Left lobe of liver (tissue), 2 donors: ENCODE measurements at regions not wholly inside any gene's neighbourhood (a gene's known extent, or its start where the extent isn't known, plus 50 kb on each side); places are given as distances from the start of the nearest gene placed in this dataset.

Experiments
- ATAC-seq: fragments of 200-7000 bp; cut with Tn5 transposase; one replicate; pipeline ENCODE4 v1.9.1; 2020; ENCODE audit warnings: mild to moderate bottlenecking, moderate library complexity
- DNase-seq: peaks from one replicate; pipeline ENCODE4 v3.0.0-alpha.2; 2020; ENCODE audit warnings: low spot score
- donor health status: DM: no; HTN: no; CAD: no; lungs with moderate emphysema.
- donor health status: DM: no; HTN: yes; CAD: no.

GRCh38 chr7:36002900-36003299 lies 150.2 kb upstream of the EEPD1 start:
- DNase-seq: no peak
- ATAC-seq: no peak

DNA sequence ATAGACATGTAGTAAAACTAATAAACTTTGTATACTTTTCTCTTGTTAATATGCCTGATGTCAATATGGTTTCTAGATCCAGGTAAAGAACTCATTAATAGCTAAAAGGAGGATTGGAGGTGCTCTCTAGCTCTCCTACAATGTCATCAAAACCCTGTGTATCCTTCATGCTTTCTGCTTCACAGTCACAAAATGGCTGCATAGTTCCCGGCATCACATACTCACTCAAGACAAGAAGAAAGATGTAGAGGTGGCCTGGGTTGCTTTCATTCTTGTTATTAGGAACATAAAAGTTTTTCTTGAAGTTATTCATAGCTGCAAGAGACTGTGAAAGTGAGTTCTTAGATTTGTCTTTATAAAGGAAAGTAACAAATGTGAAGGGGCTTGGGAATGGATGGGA lies 149.7 kb upstream of the EEPD1 start:
- ATAC-seq: no peak
- no peak for DNase-seq

DNA sequence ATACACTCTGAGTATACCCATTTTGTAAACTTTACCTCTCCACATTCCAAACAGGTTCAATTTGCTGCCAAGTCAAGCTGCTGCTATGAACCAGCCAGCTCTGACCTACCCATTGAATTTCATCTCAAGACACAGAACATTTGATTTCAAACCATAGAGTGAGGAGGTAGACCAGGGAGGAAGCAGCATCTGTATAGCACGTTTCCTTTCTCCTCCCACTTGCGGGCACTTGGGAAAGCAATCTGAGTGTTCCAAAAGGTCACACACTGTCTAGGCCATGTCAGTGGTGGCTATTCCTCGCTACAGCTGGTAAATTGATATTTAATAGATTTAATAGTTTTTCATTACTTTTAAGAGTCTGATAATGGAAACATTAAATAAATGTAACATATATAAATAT lies 147.8 kb upstream of the EEPD1 start:
- no peak for DNase-seq
- no peak for ATAC-seq

DNA sequence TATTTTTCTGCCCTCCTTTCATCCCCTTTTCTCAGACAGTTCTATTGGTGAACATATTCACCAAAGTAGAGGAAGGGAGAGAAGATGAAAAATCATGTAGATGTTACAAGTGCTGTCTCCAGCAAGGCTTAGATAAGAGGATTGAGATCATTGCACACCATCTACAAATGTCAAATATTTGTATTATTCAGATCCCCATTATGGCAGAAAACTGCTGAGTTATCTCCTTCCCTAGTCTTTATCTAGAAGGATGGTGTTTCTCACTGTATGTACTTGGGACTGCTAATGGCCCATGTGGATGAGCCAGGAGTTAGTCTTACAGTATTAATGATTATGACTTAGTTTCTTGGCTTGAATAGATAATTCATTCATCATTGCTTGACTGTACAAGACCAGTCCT lies 147.2 kb upstream of the EEPD1 start:
- ATAC-seq: no peak
- DNase-seq: no peak

GRCh38 chr7:36006636-36007229 lies 146.3 kb upstream of the EEPD1 start:
- no peak for DNase-seq
- ATAC-seq: no peak

GRCh38 chr7:36010656-36011587 lies 142.1 kb upstream of the EEPD1 start:
- DNase-seq (no peak), ATAC-seq (no peak)

DNA sequence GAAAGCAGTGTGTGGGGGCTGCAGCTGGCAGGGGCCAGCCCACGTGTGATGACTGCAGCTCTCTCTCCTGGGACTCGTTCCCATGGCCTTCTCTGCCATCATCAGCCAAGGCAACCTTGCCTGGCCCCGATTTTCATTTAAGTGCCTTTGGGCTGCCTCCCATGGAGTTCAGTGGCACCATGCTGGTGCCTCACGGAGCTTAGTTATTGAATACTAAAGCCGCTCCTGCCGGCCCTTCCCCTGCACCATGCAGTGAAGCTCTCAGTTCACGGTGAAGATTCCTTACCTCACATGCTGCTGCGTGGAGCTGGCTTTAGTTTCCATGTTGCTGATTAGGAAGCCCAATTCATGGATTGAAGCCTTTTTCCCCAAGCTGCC lies 141.5 kb upstream of the EEPD1 start:
- ATAC-seq (no peak), DNase-seq (no peak)

DNA sequence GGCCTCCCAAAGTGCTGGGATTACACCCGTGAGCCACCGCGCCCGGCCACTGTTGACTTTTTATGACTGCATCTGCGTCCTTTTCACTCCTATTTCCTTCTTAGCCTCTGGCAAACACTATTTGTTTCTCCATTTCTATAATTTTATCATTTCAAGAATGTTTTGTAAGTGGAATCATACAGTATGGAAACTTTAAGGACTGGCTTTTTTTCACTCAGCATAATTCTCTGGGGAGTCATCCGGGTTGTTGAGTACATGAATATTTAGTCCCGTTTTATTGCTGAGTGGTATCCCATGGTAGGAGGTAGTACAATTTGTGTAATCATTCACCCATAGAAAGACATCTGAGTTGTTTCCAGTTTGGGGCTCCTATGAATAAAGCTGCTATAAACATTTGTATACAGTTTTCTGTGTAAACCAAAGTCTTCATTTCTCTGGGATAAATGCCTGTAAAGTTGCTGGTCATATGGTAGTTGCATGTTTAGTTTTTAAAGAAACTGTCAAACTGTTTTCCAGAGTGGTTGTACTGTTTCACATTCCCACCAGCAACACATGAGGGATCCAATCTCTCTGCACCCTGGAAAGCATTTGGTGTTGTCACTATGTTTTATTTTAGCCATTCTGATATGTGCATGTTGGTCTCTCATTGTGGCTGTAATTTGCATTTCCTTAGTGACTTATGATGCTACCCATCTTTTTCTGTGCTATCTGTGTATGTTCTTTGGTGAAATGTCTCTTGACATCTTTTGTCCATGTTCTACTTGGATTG lies 139.6 kb upstream of the EEPD1 start:
- ATAC-seq (no peak), DNase-seq (no peak)

DNA sequence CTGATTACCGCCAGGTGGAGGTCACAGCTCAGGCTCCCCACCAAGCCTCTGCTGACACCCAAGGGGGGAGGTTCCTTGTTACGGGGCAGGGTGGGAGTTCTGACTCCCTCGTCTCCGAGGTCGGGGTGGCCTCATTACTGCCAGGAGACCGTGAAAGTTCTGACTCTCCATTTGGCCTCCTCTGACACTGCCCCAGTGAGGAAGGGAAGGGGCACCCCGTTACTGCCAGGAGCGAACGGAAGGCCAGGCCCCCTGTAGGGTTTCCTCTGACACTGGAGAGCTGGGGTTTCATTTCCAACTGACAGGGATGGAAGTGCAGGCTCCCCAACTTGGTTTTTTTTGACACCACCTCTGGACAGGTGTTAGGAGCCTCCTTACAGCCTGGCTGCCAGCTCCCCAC lies 138.1 kb upstream of the EEPD1 start:
- no peak for ATAC-seq
- DNase-seq: no peak

- no peak for ATAC-seq
- no peak for DNase-seq
These were observed 137.3 kb upstream of the EEPD1 start for GRCh38 chr7:36015733-36016132.

- DNase-seq (no peak), ATAC-seq (no peak)
These were observed 136.4 kb upstream of the EEPD1 start for GRCh38 chr7:36016648-36017047.

DNA sequence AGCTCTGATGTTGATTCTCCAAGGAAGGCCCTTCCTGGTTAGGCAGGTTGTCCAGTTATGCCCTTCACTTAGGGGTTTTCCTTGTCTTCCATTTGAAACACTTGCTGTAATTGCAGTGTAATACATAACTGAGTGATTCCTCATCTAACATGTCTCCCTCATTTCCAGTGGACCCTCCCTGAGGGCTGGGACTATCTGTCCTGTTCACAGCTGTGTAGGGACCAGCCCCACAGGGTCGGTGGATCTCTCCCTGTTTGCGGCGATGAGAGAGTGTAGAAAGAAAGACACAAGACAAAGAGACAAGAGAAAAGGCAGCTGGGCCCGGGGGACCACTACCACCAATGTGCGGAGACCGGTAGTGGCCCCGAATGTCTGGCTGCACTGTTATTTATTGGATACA lies 135.9 kb upstream of the EEPD1 start:
- DNase-seq (no peak), ATAC-seq (no peak)

DNA sequence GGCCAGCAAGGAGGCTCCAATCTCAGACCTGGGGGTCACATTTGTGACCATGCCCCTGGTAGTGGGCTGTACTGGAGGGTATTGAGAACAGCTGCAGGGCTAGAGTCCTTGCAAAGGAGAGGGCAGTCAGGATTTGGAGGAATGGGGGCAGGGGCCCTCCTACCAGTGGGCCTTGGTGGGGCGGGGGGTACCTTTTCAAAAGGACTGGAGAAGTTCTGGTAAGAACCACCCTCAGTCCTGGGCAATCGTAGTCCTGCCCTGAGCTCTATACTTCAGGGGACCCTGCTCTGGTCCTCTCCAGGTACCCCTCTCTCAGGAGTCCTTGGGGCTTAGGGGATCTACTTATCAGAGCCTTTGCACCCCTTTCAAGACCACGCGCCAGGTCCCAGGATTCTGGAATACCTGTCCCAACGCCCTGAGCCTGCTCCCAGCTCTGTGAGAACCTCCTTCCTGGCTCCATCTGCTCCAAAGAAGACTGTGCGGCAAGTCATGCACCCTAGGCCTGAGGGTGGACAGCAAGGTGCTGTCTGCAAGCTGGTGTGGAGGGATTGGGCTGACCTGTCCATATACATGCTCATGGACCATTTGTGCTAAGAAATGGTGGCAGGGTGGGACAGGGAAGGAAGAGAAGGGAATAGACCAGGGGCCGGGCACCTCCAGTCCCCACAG lies 134.1 kb upstream of the EEPD1 start:
- DNase-seq: no peak
- ATAC-seq: no peak

DNA sequence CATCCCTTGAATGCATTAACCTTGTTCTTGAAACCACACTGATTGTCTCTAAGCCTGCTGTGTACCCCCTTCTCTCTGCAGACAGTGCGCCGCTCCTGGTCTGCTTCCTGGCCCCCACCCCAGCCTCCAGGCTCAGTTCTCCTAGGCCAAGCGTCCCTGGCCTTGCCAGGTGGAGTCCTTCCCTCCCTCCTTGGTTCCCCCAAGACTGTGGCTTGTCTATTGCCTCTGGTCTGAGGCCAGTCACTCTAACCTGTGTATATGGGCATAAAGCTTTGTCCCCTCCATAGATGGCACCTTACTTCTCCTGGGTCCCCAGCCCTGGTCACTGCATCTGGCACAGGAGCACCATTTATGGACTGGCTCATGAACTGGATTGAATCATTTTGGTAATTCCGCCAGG lies 133.5 kb upstream of the EEPD1 start:
- no peak for ATAC-seq
- DNase-seq: no peak

DNA sequence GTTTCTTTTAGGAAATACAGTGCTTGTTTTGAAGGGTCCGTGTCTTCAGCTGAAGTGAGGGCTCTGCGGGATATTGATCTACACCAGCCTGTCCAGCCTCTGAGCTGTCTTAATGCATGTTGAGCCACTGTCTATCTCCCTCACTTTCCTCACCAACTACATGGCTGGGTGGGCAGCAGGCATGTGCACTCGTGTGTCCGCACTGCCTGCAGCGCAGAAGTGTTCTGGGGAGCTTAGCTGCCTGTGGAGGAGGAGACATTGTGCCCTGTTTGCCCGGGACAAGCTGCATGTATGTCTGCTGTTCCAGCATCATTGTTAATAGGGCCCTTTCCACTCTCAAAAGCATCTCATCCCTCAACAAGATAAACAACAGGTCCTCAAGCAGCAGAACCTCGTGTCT lies 133.1 kb upstream of the EEPD1 start:
- ATAC-seq: no peak
- DNase-seq: no peak

DNA sequence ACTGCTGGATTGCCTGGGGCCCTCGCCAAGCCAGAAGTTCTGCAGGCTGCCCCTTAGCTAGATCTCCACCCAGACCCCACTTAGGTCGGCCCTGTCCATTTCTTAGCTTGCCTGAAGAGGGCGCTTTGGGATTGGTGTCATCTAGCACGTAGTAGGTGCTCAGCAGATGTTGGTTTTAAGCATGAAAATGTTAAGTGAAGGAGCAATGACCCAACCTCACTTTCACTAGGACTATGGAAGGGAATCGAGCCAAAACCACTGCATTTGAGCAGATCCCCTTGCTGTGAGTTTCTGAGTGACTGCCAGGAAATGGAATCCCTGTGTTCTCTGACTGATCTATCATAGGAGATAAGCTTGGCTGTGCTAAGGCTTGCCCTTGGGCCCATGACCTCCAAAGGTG lies 131.7 kb upstream of the EEPD1 start:
- DNase-seq (no peak), ATAC-seq (no peak)

GRCh38 chr7:36021917-36022550 lies 131.0 kb upstream of the EEPD1 start:
- no peak for ATAC-seq
- DNase-seq: no peak

DNA sequence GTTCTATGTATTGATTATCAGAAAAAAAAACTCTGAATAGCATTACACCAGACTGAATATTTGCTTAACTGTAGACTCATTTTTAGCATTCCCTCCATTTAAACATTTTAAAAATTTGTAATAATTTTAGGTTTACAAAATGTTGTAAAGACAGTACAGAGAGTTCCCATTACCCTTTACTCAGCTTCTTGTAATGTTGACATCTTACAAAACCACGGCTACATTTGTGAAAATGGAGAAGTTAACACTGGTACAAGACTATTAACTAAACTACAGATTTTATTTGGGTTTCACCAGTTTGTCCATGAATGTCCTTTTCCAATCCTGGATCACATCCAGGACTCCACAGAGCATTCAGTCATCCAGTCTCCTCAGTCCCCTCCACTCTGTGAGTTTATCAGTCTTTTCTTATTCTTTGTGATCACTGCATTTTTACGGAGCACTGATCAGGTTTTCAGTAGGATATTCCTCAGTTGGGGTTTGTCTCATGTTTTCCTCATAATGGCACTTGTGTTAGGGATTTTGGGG lies 130.0 kb upstream of the EEPD1 start:
- DNase-seq: no peak
- ATAC-seq: no peak

DNA sequence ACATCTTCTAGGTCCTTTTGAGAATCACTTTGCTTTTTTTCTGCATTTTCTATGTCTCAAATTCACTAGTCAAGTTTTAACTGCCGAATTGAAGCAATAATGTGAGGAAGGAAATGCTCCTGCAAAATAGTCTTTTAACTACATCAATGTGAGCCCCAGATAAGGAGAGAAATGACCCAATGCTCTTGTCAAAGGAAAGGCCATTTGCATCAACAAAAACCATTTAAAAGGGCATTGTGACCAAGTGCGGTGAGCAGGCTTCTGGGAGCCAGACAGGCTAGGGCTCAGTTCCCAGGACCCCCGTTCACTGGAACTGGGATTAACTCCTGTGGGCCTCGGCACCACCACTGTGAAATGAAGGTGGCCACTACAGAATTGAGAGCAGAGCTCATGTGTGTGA lies 127.9 kb upstream of the EEPD1 start:
- ATAC-seq (no peak), DNase-seq (no peak)

DNA sequence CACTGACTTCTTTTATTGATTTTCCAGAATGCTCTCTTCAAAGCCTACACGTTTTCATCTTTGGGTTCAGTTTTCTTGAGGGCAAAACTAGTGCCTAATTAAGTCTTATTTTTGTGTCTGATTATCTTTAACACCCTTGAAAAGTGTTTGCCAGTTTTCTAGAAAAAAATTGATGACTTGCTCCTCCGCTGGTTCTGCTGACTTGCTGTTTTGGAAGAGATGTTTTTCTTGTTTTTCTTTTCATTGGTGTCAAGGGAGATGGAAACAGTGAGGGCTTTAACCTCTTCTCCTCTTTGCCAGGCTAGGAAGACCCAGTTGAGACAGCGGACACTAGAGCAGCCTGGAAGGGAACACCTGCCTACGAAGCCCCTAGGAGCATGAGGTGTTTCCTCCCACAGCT lies 123.7 kb upstream of the EEPD1 start:
- ATAC-seq (no peak), DNase-seq (no peak)
